Suprapubic skin (tissue), 4 donors: ENCODE measurements at regions not wholly inside any gene's neighbourhood (a gene's known extent, or its start where the extent isn't known, plus 50 kb on each side); places are given as distances from the start of the nearest gene placed in this dataset.

ENCODE experiments used
- EP300 ChIP-seq: sonication (generic); formaldehyde crosslinking; IDR thresholded peaks from one replicate; pipeline ENCODE4 v1.6.1; 2017; ENCODE audit warnings: antibody characterized with exemption
- POLR2A ChIP-seq, 2 donors: fragments of 450-650 bp; IDR thresholded peaks; one replicate each; pipeline ENCODE4 v1.6.1; 2017; ENCODE audit warnings: antibody characterized with exemption in 2 of 2, mild to moderate bottlenecking in 2 of 2, moderate library complexity in 2 of 2
- POLR2AphosphoS5 ChIP-seq, 3 donors: sonication (generic); formaldehyde crosslinking; IDR thresholded peaks; one replicate each; pipeline ENCODE4 v1.6.1; 2017; ENCODE audit warnings: antibody characterized with exemption in 3 of 3
- TF ChIP-seq, protein P1 (sequence below), 2 donors: fragments of 200-600 bp in 1 of 2; fragments of 450-650 bp in 1 of 2; sonication (generic) in 1 of 2; IDR thresholded peaks; one replicate each; pipeline ENCODE4 v1.5.1; 2016 to 2019; ENCODE audit warnings: antibody characterized with exemption in 2 of 2, mild to moderate bottlenecking in 1 of 2, moderate library complexity in 1 of 2

DNA sequence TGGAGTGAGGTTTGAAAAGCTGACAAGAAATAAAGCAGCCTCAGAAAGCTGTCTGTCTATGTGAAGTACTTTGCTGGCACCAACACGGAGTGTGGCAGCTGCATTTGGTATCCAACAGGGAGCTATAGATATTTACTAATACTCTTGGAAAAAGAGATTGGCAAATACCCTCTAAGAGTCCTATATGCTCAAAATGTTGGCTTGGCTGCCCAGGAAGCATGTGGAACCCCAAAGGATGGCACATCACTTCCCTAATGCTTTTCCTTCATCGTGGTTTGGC is 398.3 kb downstream of the TLE4 start:
- TF ChIP-seq POLR2AphosphoS5 (IDR thresholded peaks at IDR 0.05) (no peak), POLR2A (IDR thresholded peaks at IDR 0.05) (no peak), EP300 (no peak)
- TF ChIP-seq, protein P1, sequence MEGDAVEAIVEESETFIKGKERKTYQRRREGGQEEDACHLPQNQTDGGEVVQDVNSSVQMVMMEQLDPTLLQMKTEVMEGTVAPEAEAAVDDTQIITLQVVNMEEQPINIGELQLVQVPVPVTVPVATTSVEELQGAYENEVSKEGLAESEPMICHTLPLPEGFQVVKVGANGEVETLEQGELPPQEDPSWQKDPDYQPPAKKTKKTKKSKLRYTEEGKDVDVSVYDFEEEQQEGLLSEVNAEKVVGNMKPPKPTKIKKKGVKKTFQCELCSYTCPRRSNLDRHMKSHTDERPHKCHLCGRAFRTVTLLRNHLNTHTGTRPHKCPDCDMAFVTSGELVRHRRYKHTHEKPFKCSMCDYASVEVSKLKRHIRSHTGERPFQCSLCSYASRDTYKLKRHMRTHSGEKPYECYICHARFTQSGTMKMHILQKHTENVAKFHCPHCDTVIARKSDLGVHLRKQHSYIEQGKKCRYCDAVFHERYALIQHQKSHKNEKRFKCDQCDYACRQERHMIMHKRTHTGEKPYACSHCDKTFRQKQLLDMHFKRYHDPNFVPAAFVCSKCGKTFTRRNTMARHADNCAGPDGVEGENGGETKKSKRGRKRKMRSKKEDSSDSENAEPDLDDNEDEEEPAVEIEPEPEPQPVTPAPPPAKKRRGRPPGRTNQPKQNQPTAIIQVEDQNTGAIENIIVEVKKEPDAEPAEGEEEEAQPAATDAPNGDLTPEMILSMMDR (IDR thresholded peaks at IDR 0.05): no peak
